ENCODE measurements at regions not wholly inside any gene's neighbourhood (a gene's known extent, or its start where the extent isn't known, plus 50 kb on each side); places are given as distances from the start of the nearest gene placed in this dataset.

GRCh38 chr6:74510878-74511277 is 695.0 kb downstream of the COL12A1 start:
- TF ChIP-seq NR2C2 (CRISPR knock-in tag; IDR thresholded peaks at IDR 0.05; ENCODE audit: borderline replicate concordance) (no peak), MAZ (IDR thresholded peaks at IDR 0.05; ENCODE audit: borderline replicate concordance, low read depth, low read length) (no peak), MAZ (CRISPR knock-in tag; IDR thresholded peaks at IDR 0.05; ENCODE audit: low read depth) (no peak), TCF7L2 (IDR thresholded peaks at IDR 0.05; ENCODE audit: low read depth, low read length) (no peak), KDM5B (CRISPR knock-in tag; IDR thresholded peaks at IDR 0.05; ENCODE audit: borderline replicate concordance) (no peak), CTCF (CRISPR knock-in tag; IDR thresholded peaks at IDR 0.05) (no peak), RAD21 (CRISPR knock-in tag; IDR thresholded peaks at IDR 0.05) (no peak), ESRRA (CRISPR knock-in tag; IDR thresholded peaks at IDR 0.05; ENCODE audit: low read depth) (no peak), MAX (IDR thresholded peaks at IDR 0.05) (no peak), GABPA (IDR thresholded peaks at IDR 0.05; ENCODE audit: low read depth, low read length) (no peak), GABPA (CRISPR knock-in tag; IDR thresholded peaks at IDR 0.05; ENCODE audit: low read depth) (no peak), THYN1 (CRISPR knock-in tag; IDR thresholded peaks at IDR 0.05; ENCODE audit: borderline replicate concordance, low read depth) (no peak), ZFP36 (IDR thresholded peaks at IDR 0.05; ENCODE audit: borderline replicate concordance, low read depth, low read length, partially characterized antibody) (no peak), ZFX (CRISPR knock-in tag; IDR thresholded peaks at IDR 0.05; ENCODE audit: low read depth) (no peak), KDM5A (IDR thresholded peaks at IDR 0.05; ENCODE audit: borderline replicate concordance, low read length) (no peak)

Data from HepG2 (cell line).